HG02571 (cell line): ENCODE measurements at regions not wholly inside any gene's neighbourhood (a gene's known extent, or its start where the extent isn't known, plus 50 kb on each side); places are given as distances from the start of the nearest gene placed in this dataset.
"Not testable (repeated sequence)": the region's sequence is repeated elsewhere in the genome, so short reads cannot be mapped to it uniquely, and the experiment has no call there.

Experiments used
- ATAC-seq: cut with Tn5 transposase; IDR thresholded peaks from one replicate; pipeline ENCODE4 v1.9.1; 2021; ENCODE audit warnings: mild to moderate bottlenecking, moderate library complexity; ENCODE audit not compliant: unreplicated experiment

- ATAC-seq = no peak
Observed at GRCh38 chr13:67408798-67409197, 178.7 kb upstream of the PCDH9 start.

GRCh38 chr13:67402546-67402945 is 172.4 kb upstream of the PCDH9 start:
- ATAC-seq = no peak

- ATAC-seq = no peak
Observed at GRCh38 chr13:67395577-67395976, 165.4 kb upstream of the PCDH9 start.

- no peak for ATAC-seq
Observed at GRCh38 chr13:67392014-67392413, 161.9 kb upstream of the PCDH9 start.

- ATAC-seq = no peak
Observed at GRCh38 chr13:67390462-67391086, 160.4 kb upstream of the PCDH9 start.

- no peak for ATAC-seq
Observed at GRCh38 chr13:67389171-67389570, 159.0 kb upstream of the PCDH9 start.

- not testable (repeated sequence) for ATAC-seq
Observed at GRCh38 chr13:67383109-67383757, 153.1 kb upstream of the PCDH9 start.

- ATAC-seq = no peak
Observed at GRCh38 chr13:67377919-67378318, 147.8 kb upstream of the PCDH9 start.

GRCh38 chr13:67374391-67374790 is 144.3 kb upstream of the PCDH9 start:
- ATAC-seq = no peak

GRCh38 chr13:67372868-67373464 is 142.8 kb upstream of the PCDH9 start:
- no peak for ATAC-seq

- no peak for ATAC-seq
Observed at GRCh38 chr13:67369895-67370660, 139.9 kb upstream of the PCDH9 start.

GRCh38 chr13:67367399-67367798 is 137.3 kb upstream of the PCDH9 start:
- ATAC-seq = no peak

GRCh38 chr13:67366533-67366932 is 136.4 kb upstream of the PCDH9 start:
- ATAC-seq = no peak

GRCh38 chr13:67355812-67356476 is 125.8 kb upstream of the PCDH9 start:
- no peak for ATAC-seq

- no peak for ATAC-seq
Observed at GRCh38 chr13:67353941-67354340, 123.8 kb upstream of the PCDH9 start.

- no peak for ATAC-seq
Observed at GRCh38 chr13:67353031-67353430, 122.9 kb upstream of the PCDH9 start.

- ATAC-seq = no peak
Observed at GRCh38 chr13:67351909-67352308, 121.8 kb upstream of the PCDH9 start.

GRCh38 chr13:67351114-67351513 is 121.0 kb upstream of the PCDH9 start:
- ATAC-seq = no peak

GRCh38 chr13:67343777-67344176 is 113.6 kb upstream of the PCDH9 start:
- no peak for ATAC-seq

GRCh38 chr13:67341406-67341805 is 111.3 kb upstream of the PCDH9 start:
- no peak for ATAC-seq

GRCh38 chr13:67330149-67330548 is 100.0 kb upstream of the PCDH9 start:
- ATAC-seq = no peak
